ENCODE measurements at regions not wholly inside any gene's neighbourhood (a gene's known extent, or its start where the extent isn't known, plus 50 kb on each side); places are given as distances from the start of the nearest gene placed in this dataset.

DNA sequence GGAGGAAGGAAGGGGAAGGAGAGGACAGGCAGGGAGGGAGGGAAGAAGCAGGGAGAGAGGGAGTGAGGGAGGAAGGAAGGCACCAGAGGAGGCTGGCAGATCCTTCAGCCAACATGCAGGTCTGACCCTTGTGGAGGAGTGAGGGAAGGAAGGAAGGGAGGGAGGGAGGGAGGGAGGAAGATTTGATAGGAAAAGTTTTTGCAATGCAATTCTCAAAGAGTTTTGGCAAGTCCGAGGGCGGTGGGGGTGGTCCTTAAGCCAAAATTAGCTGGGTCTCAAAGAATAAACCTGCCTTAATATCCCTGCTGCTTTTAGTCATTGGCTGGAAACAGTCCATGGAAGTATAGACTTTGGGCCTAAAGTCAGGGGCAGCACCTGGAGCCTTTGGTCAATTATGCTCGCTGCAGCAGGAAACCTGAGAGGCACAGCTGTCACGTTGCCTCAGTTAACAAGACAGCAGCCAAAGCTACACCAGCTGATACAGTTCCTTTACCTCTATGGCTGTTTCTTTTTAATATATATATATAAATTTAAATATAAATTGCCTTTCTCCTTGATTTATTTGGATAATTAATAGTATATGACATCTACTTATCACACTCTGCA is 115.7 kb upstream of the RALGAPA2 start:
- no peak overlapping the region for H3K27ac ChIP-seq (ENCODE audit: low read length)
- no peak overlapping the region for H3K4me2 ChIP-seq (ENCODE audit: low read length)
- H3F3A ChIP-seq (ENCODE audit: insufficient read depth, low read length, poor library complexity, severe bottlenecking): no peaks in the 10 kb centered on the region
- H3K27me3 ChIP-seq (ENCODE audit: insufficient read depth, low read depth, low read length): no peaks in the 10 kb centered on the region
- no peaks in the 10 kb centered on the region for H3K36me3 ChIP-seq (ENCODE audit: insufficient read depth, low read length)
- TF ChIP-seq, protein P1, sequence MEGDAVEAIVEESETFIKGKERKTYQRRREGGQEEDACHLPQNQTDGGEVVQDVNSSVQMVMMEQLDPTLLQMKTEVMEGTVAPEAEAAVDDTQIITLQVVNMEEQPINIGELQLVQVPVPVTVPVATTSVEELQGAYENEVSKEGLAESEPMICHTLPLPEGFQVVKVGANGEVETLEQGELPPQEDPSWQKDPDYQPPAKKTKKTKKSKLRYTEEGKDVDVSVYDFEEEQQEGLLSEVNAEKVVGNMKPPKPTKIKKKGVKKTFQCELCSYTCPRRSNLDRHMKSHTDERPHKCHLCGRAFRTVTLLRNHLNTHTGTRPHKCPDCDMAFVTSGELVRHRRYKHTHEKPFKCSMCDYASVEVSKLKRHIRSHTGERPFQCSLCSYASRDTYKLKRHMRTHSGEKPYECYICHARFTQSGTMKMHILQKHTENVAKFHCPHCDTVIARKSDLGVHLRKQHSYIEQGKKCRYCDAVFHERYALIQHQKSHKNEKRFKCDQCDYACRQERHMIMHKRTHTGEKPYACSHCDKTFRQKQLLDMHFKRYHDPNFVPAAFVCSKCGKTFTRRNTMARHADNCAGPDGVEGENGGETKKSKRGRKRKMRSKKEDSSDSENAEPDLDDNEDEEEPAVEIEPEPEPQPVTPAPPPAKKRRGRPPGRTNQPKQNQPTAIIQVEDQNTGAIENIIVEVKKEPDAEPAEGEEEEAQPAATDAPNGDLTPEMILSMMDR (IDR thresholded peaks at IDR 0.05; ENCODE audit: poor library complexity, severe bottlenecking): no peak
- TF ChIP-seq RAD21 (conservative IDR thresholded peaks at IDR 0.05) (no peak), MXI1 (conservative IDR thresholded peaks at IDR 0.05; ENCODE audit: poor library complexity, severe bottlenecking) (no peak), EP300 (conservative IDR thresholded peaks at IDR 0.05; ENCODE audit: poor library complexity, severe bottlenecking) (no peak), EZH2 (IDR thresholded peaks at IDR 0.05; ENCODE audit: borderline replicate concordance, insufficient read depth, low read length, poor library complexity, severe bottlenecking) (no peak), POLR2AphosphoS5 (IDR thresholded peaks at IDR 0.05) (no peak), SMC3 (conservative IDR thresholded peaks at IDR 0.05; ENCODE audit: poor library complexity) (no peak), TAF1 (IDR thresholded peaks at IDR 0.05; ENCODE audit: low read depth) (no peak)
- TF ChIP-seq, protein P2, sequence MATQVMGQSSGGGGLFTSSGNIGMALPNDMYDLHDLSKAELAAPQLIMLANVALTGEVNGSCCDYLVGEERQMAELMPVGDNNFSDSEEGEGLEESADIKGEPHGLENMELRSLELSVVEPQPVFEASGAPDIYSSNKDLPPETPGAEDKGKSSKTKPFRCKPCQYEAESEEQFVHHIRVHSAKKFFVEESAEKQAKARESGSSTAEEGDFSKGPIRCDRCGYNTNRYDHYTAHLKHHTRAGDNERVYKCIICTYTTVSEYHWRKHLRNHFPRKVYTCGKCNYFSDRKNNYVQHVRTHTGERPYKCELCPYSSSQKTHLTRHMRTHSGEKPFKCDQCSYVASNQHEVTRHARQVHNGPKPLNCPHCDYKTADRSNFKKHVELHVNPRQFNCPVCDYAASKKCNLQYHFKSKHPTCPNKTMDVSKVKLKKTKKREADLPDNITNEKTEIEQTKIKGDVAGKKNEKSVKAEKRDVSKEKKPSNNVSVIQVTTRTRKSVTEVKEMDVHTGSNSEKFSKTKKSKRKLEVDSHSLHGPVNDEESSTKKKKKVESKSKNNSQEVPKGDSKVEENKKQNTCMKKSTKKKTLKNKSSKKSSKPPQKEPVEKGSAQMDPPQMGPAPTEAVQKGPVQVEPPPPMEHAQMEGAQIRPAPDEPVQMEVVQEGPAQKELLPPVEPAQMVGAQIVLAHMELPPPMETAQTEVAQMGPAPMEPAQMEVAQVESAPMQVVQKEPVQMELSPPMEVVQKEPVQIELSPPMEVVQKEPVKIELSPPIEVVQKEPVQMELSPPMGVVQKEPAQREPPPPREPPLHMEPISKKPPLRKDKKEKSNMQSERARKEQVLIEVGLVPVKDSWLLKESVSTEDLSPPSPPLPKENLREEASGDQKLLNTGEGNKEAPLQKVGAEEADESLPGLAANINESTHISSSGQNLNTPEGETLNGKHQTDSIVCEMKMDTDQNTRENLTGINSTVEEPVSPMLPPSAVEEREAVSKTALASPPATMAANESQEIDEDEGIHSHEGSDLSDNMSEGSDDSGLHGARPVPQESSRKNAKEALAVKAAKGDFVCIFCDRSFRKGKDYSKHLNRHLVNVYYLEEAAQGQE (IDR thresholded peaks at IDR 0.05; ENCODE audit: borderline replicate concordance): no peak
- H3K9me3 ChIP-seq (ENCODE audit: low read length): no peaks in the 10 kb centered on the region
- H3K9me2 ChIP-seq (ENCODE audit: insufficient read depth, low read length): no peaks in the 10 kb centered on the region
- no peaks in the 10 kb centered on the region for H3K79me2 ChIP-seq (replicated peaks; ENCODE audit: insufficient read depth, low read length)
- H3K4me3 ChIP-seq (ENCODE audit: low read length): no peak overlapping the region
- no peak overlapping the region for H3K9ac ChIP-seq (ENCODE audit: low read length)
- H2AFZ ChIP-seq (ENCODE audit: low read depth, low read length): no peak overlapping the region
- no peaks in the 10 kb centered on the region for H4K20me1 ChIP-seq (ENCODE audit: insufficient read depth)

DNA sequence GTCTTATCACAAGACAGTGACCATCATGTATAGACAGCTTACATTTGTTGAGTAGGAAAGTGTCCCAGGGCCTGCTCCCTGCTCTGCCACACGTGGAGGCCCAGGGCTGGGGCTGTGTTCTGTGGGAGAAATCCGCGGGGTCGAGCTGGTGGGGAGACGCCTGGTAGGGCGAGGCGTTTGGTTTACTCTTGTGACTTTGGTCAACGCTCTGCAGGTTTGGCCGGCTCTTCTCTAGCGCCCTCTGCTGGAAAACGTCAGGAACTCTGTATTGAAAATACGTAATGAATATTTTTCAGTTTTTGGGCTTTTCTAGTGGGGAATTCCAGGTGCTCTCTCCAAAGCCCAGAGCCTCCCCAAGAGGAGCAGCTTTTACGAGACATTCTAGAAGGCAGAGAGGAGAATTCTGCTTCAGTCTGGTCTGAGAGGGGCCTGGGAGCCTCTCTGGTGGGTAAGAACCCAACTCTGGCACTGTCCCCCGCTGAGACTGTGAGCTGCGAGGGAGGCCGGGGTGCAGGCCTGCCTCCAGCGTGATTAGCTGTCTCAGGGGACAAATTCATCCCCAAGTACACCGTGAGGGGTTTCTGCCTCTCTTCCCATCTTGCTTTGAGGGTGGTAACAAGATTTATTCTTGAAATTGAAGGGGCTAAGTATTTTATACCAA is 112.6 kb upstream of the RALGAPA2 start:
- Histone ChIP-seq H3K27ac (ENCODE audit: low read length) (no peak overlapping the region), H3K9me2 (ENCODE audit: insufficient read depth, low read length) (no peaks in the 10 kb centered on the region), H2AFZ (ENCODE audit: low read depth, low read length) (no peak overlapping the region), H3K4me3 (ENCODE audit: low read length) (no peak overlapping the region), H4K20me1 (ENCODE audit: insufficient read depth) (no peaks in the 10 kb centered on the region), H3K9me3 (ENCODE audit: low read length) (no peaks in the 10 kb centered on the region), H3F3A (ENCODE audit: insufficient read depth, low read length, poor library complexity, severe bottlenecking) (no peaks in the 10 kb centered on the region), H3K36me3 (ENCODE audit: insufficient read depth, low read length) (no peaks in the 10 kb centered on the region), H3K27me3 (ENCODE audit: insufficient read depth, low read depth, low read length) (no peaks in the 10 kb centered on the region), H3K4me2 (ENCODE audit: low read length) (no peak overlapping the region), H3K9ac (ENCODE audit: low read length) (no peak overlapping the region), H3K79me2 (replicated peaks; ENCODE audit: insufficient read depth, low read length) (no peaks in the 10 kb centered on the region)
- TF ChIP-seq, protein P1 (IDR thresholded peaks at IDR 0.05; ENCODE audit: poor library complexity, severe bottlenecking): peak; percentile 53
- TF ChIP-seq RAD21 (conservative IDR thresholded peaks at IDR 0.05) (peak; percentile 40), TAF1 (IDR thresholded peaks at IDR 0.05; ENCODE audit: low read depth) (no peak), POLR2AphosphoS5 (IDR thresholded peaks at IDR 0.05) (no peak), SMC3 (conservative IDR thresholded peaks at IDR 0.05; ENCODE audit: poor library complexity) (peak; percentile 57)
